ENCODE measurements at regions not wholly inside any gene's neighbourhood (a gene's known extent, or its start where the extent isn't known, plus 50 kb on each side); places are given as distances from the start of the nearest gene placed in this dataset.

GRCh38 chr6:99779631-99780555, 173.3 kb downstream of the PRDM13 start:
- TF ChIP-seq EZH2phosphoT487 (IDR thresholded peaks at IDR 0.05; ENCODE audit: low read depth) (no peak), CTCF (IDR thresholded peaks at IDR 0.05; ENCODE audit: low read depth, low read length) (no peak)
